HG03520 (cell line): ENCODE measurements at regions not wholly inside any gene's neighbourhood (a gene's known extent, or its start where the extent isn't known, plus 50 kb on each side); places are given as distances from the start of the nearest gene placed in this dataset.

Source experiments
- ATAC-seq: cut with Tn5 transposase; IDR thresholded peaks from one replicate; pipeline ENCODE4 v1.9.1; 2021; ENCODE audit warnings: mild to moderate bottlenecking, moderate library complexity; ENCODE audit not compliant: unreplicated experiment

DNA sequence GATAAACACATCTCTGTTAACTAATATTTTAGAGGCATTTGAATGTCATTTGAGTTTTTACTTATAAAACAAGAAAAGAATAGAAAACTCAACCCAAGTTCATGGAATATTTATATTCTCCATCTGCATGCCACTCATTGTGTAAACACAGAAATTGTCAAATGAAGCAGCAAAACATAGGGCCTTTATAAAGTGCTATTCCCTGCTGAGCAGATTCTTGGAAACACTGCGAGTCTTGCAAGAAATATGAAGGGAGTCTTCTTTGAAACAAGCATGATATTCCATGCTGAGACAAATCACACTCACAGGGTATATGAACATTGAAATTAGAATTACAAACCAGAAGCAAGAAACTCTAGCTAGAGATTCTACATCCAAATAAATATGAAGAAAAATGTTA is 655.8 kb downstream of the BRINP3 start:
- ATAC-seq, result no peak

DNA sequence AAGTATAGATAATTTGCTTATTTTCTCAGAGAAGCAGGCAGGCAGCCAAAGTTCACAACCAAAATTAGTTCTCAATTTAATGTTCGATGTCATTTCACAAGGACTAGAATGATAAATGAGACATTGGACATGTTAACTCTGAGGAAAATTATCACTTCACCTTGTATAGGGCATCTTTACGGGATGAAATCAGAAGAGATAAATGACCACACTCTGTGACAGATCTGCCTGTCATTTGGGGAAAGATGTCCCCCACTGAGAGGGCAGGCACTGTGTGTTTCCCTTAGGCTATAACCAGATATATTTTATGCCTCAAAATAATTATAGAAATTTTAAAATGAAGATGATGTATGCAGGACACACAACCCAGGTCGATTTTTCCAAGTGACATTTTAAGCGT is 642.9 kb downstream of the BRINP3 start:
- no peak for ATAC-seq

DNA sequence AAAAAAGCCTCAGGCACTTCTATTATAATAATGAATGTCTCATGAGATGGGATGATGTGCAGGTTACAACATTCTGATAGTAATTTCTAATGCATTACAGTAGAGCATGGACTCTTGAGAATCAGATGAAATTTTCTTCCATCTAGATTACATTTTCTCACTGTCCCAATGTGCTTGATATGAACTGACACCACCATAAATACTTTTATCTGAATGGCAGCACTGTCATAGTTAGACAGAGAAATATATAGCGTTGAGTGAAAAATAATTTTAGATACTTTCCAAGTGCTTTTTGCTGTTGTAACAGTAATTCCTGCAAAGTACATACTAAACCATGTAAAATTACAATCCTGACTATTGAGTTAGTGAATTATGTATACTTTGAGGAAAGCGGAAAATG is 630.1 kb downstream of the BRINP3 start:
- ATAC-seq, result no peak

DNA sequence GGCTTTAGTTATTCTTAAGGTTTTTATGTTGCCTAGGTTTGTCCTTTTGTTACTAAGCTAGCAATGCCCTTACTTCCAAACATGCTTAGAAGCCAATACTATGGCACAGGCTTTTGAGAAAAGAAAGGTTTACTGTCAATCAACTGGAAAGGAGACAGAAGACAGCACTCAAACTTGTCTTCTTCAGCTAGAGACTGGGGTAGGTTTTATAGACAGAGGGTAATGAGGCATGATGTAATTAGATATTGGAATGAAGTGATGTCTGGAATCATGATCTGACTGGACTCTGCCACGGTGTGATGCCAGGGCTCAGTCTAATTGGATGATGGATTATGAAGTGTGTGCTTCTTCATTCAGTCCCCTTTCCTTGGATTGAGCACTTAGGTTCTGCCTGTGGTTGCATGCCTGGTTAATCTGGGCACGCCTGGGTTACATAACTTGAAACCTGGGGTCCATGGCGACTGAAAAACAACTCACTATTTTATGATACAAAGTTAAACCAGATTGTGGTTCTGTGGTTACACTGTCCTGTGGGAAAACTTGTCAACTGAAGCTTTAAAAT is 625.8 kb downstream of the BRINP3 start:
- ATAC-seq, result no peak

DNA sequence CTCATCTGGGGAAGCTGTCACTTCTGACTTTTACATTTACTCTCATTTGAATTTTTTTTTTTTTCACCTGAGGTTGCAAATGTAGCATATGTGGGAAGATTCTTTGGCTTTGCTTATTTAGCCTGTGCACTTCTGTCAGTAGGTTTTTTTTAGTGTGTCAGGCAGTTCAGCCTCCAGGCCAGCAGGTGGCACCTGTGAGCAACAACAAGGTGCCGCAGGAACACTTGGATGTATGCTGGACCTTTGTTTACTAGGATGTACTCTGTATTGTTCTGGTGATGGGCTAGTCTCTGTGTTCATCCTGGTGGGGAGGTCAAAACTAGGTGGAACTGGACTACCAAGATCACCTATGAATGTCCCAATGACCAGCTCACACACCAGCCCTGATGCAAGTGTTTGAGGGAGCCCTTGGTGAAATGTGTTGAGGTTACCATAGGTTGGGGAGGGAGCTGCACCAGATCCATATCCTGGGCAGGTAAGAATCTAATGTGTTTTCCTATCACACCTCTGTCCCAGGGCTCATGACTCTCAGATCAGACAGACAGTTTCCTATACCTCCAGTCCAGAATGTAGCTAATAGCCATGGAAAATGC is 618.2 kb downstream of the BRINP3 start:
- ATAC-seq, result peak; percentile 63

DNA sequence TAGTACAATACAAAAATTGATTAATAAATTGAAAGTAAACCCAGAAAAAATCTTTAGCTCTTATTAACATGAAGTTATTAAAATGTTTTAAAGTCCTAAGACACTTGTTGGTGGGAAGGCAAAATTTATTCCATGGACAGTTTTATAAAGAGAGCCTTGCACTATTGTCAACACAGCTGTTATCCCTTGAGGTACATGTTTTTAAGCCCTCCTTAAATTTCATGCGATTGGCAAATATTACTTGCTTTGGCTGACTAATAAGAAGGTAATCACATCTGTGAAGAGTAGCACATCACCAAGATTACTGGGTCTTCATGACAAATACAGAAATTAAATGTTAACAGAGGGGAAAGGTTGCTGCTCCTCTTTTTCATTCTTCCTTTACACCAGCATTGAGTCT is 611.1 kb downstream of the BRINP3 start:
- ATAC-seq, result no peak

DNA sequence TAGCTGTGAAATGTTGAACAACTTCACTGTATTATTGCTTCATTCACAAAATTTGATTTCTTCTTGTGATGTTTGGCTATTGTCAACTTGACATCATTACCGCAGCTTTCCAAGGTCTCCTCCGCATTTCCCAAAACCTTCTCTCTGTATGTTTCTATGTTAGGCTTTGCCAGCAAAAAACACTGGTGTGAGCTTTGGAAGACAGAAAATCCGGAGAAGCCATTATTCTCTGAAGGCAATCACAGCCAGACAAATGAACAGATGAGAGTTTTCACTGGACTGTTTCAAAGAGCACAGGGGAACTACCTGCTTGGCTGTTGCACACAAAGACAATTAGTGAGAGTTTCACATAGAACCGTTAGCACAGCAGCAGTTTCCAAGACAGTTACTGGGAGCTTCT is 609.6 kb downstream of the BRINP3 start:
- no peak for ATAC-seq

DNA sequence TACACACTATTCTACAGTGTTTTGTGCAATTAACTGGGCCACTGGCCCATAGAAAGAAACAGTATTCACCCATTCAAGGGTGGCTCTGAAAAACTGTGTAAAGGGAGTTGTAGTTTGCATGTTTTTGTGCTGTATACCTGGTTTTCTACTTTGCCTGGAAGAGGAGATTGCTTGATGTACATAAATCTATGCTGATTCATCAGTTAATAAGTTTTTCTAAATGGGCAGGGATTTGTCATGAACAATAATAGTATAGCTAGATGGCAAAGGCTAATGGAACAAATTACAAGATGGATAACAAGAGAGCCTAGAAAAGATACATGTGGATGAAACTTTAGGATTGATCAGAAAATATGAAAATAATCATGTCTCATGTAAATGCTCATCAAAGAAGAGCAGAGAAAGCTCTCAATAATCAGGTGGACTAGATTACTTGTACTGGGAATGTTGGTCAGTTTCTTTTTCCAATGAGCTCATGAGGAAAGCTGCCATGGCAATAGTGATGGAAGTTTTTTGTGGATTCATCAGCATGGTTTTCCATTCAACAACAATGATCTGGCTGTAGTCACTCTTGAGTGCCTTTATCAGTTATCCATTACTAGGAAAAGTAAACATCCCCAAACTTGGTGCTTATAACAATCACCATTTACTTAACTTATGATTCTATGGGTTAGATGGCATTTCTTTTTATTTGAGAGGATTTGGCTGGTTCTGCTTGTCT is 602.8 kb downstream of the BRINP3 start:
- no peak for ATAC-seq

DNA sequence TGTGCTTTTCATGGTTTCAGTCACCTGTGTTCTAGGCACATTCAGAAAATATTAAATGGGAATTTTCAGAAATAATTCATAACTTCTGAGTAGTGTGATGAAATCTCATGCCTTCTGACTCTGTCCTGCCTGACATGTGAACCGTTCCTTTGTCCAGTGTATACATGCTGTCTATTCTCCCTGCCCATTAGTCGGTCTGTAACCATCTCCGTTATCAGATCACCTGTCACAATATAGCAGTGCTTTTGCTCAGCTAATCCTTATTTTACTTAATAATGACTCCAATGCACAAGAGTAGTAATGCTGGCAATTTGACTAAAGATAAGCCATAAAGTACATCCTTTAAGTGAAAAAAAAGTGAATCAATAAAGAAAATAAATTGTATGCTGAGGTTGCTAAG is 597.5 kb downstream of the BRINP3 start:
- no peak for ATAC-seq

DNA sequence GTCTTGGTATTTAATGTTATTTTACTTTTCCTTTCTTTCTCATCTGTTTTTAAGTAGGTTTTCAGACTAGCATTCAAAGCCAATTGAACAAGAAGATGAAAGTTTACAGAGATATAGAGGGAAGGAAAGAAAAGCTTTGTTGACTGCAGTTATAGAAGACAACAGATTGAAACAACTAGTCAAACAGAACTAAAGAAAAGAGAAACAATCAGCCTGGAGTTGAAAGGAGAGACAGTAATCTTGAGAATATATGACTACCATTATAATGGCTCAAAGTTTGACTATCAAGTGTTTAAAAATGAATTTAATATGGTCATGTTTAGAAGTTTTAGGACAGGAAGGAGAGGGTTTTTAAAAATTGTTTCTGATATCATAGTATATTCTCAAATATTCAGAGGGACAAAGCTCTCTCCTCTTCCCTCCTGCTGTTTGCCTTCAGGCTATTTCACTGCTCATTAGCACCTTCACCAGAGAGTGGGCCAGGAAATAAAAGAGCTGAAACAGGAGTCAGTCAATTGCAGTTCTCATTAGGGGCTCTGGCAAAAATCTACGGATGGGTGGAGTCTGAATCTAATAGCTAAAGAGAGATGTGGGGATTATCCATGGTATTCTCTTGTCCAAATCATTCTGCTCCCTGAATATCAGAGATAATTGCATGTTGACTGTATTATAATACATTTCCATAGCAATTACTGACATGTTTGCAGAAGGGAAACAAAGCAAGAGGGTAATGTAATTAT is 577.8 kb downstream of the BRINP3 start:
- ATAC-seq, result no peak

DNA sequence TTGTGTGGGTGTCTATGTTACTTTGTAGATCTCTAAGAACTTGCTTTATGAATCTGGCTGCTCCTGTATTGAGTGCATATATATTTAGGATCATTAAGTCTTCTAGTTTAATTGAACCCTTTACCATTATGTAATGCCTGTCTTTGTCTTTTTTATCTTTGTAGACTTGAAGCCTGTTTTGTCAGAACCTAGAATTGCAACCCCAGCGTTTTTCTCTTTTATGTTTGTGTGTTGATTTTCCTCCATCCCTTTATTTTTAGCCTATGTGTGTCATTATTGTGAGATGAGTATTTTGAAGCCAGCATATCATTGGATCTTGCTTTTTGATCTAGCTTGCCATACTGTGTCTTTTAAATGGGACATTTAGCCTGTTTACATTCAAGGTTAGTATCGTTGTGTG is 573.2 kb downstream of the BRINP3 start:
- no peak for ATAC-seq

DNA sequence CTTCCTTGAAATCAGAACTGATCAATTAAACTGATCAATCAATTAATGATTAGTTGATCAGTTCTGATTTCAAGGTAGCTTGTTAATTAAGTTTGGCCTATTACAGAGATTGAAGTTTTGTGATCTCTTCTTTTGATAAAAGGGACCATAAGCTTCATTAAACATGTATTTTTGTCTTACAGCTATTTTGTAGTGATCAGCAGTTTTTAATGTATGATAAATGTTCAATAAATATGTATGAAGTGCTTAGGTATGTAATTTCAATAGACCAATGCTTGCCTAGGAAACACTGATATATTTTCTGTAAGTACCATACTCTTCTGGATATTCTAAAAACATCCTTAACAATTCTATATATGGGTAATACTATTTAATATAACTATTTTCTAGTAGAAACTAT is 569.6 kb downstream of the BRINP3 start:
- no peak for ATAC-seq

DNA sequence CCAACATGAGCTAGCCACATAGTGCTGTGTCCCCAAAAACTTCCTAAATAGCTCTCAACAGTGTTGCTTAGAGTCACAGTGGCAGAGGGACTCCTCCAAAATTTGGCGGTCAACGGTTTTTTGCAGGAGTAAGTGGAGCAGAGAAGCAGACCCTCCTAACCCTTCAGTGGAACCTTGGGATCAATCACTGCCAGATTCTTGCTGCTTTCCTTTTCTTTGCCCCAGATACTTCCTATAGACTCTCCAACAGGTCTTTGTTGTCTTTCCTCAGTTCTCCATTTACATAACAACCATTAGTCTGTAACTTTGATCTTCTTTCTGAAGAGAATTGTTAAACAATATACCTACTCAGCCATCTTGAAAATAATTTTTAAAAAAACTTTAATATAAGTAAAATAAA is 556.1 kb downstream of the BRINP3 start:
- no peak for ATAC-seq

DNA sequence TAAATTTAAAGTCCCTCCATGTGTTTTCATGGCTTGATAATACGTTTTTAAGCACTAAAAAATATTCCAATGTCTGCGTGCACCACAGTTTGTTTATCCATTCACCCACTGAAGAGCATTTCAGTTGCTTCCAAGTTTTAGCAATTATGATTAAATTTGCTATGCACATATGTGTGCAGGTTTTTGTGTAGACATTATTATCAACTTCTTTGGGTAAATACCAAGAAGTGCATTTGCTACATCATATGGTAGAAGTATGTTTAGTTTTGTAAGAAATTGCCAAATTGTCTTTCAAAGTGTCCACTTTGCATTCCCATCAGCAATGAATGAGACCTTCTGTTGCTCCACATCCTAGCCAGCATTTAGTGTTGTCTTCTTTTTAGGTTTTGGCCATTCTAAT is 550.0 kb downstream of the BRINP3 start:
- ATAC-seq, result no peak

DNA sequence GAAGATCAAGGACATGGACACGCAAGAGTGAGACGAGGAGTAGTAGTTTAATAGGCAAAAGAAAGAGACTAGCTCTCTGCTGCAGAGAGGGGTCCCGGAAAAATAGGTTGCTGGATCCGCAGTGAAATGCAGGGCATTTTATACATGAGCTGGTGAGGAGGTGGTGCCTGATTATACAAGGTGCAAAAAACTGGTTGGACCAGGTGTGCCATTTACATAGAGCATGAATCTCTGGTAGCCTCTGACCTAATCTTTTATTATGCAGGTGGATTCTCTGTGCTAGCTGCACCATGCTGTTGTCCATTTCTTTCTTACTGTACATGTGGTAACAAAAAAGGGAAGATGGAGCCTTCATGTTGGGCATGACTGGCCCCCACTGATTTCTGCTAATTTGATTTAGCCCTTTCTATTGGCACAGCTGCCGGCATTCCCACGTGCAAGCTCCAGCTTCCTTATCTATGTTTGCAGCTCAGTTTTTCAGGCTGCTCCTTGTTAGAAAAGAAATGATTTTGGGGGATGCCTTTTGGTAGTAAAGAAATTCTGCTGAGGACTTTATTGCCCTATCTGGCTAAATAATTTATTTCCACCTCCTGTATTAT is 548.1 kb downstream of the BRINP3 start:
- no peak for ATAC-seq

DNA sequence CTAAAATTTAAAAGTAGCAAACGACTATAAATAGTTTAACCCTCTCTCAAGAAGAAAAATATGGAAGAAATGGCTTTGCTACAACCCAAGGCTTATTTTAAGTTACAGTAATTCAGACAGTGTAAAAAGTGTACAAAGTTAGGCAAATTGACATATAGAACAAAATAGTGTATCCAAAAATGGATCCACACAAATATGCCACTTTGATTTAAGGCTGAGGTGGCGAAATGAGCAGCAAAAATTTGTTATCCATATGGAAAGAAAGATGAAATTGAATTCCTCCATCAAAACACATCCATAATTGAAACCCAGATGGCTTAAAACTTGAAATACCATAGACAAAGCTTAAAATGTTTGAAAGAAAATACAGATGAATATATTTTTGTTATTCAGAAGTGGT is 540.8 kb downstream of the BRINP3 start:
- no peak for ATAC-seq

DNA sequence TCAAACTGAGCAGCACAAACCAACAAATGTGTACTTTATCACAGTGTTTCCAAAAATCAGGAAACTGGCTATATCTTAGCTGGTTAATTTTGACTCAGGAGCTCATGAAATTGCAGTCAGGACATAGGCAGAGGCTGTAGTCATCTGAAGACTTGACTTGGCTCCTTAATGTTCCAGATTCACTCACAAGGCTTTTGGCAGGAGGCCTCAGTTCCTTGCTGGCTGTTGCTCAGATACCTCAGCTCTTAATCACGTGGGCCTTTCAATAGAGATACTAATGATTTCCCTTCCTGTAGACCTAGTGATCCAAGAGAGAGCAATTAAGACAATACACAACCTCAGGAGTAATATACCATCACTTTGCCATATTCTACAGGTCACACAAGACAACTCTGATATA is 537.7 kb downstream of the BRINP3 start:
- ATAC-seq, result no peak

DNA sequence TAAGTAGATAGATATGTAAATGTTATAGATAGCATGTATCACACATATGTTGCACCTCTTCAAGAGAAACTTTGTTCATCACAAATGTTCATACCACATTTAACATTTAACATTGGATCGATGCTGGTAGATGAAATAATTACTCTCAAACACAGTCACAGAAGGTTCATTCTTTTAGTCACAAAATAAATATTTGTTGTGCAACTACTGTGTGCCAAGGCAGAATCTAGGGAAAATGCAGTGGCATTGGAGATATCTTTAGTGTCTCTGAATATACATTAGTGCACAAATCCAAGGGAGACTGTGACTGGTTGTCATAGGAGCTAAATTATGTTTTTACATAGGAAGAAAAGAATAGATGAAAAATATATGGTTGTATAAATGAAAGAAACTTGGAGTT is 535.7 kb downstream of the BRINP3 start:
- no peak for ATAC-seq

DNA sequence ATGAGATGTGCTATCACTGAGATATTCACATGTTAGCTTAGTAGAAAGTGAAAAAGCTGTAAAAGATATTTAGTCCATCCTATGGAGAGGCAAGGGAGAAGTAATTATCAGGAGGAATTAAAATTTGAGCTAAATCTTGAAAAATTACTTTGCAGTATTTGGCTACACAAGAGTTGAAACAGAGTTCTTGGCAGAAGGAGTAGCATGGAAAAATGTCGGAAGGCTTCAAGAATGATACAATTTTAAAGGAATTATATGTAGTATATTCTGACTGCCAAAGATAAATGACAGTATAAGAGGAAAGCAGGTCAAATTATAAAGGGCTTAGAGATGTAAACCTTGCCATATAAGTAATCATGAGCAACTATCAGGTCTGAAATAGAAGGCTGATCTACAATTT is 518.9 kb downstream of the BRINP3 start:
- ATAC-seq, result no peak

DNA sequence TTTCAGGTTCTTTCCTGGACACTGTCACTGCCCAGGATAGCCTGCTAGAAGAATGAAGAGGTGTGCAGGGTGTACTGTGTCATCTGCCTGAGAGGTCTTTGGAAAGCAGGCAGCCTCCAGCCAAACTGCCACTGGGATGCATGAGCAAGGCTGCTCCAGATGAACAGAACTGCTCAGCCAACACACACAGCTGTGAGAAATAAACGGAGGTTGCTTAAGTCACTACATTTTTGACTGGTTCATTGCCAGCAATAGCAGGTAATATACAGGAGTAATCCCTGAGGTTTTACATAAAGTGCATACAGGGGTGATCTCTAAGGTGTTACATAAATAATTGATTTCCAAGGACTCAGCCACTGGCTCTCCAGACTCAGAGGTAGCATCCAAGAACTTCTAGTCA is 516.9 kb downstream of the BRINP3 start:
- ATAC-seq, result no peak

DNA sequence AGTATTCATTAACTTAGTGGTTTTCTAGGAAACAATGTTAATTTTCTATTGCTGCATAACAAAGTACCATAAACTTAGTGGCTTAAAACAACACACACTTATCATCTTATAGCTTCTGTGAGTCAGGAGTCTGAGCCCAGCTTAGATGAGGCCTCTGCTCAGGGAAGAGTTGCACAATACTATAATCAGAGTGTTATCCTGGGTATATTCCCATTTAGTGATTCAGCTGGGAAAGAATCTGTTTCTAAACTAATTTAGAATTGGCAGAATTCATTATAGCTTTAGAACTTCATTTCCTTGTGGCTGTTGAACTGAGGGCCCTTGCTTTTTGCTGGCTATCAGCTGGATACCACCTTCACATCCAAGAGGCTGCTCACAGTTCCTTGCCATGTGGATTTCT is 515.5 kb downstream of the BRINP3 start:
- ATAC-seq, result no peak
